Neural cell (in vitro differentiated cells): ENCODE measurements at regions not wholly inside any gene's neighbourhood (a gene's known extent, or its start where the extent isn't known, plus 50 kb on each side); places are given as distances from the start of the nearest gene placed in this dataset.

ENCODE experiments used
- H2AFZ ChIP-seq: fragments of 200-600, 300-800 bp; sonication (generic), shearing (Covaris generic); 2 replicates; pipeline ENCODE4 v1.6.0; 2014; ENCODE audit warnings: low read depth, mild to moderate bottlenecking, antibody characterized with exemption, low read length, moderate library complexity
- H3F3A ChIP-seq: fragments of 200-600 bp; shearing (Covaris generic); 2 replicates; pipeline ENCODE4 v1.6.1; 2016; ENCODE audit warnings: mild to moderate bottlenecking, moderate library complexity, mixed read lengths, antibody characterized with exemption, low read length; ENCODE audit not compliant: insufficient read depth, poor library complexity, severe bottlenecking
- H3K27ac ChIP-seq: fragments of 200-600, 300-800 bp; sonication (generic), shearing (Covaris generic); 2 replicates; pipeline ENCODE4 v1.5.1; 2014; ENCODE audit warnings: mild to moderate bottlenecking, low read length, moderate library complexity
- H3K27me3 ChIP-seq: fragments of 300-800, 200-600 bp; sonication (generic), shearing (Covaris generic); 2 replicates; pipeline ENCODE4 v1.6.0; 2014; ENCODE audit warnings: mild to moderate bottlenecking, low read depth, low read length, moderate library complexity; ENCODE audit not compliant: insufficient read depth
- H3K36me3 ChIP-seq: fragments of 300-800, 200-600 bp; sonication (generic), shearing (Covaris generic); 2 replicates; pipeline ENCODE4 v1.5.1; 2014; ENCODE audit warnings: mild to moderate bottlenecking, antibody characterized with exemption, low read length, moderate library complexity; ENCODE audit not compliant: insufficient read depth
- H3K4me2 ChIP-seq: fragments of 300-800, 200-600 bp; sonication (generic), shearing (Covaris generic); 2 replicates; pipeline ENCODE4 v1.6.0; 2014; ENCODE audit warnings: mild to moderate bottlenecking, low read length
- H3K4me3 ChIP-seq: fragments of 300-800, 200-600 bp; sonication (generic), shearing (Covaris generic); 2 replicates; pipeline ENCODE4 v1.5.1; 2014; ENCODE audit warnings: mild to moderate bottlenecking, low read length, moderate library complexity
- H3K79me2 ChIP-seq: fragments of 200-600 bp; shearing (Covaris generic); replicated peaks from 2 replicates; pipeline ENCODE4 v1.6.0; 2014; ENCODE audit warnings: mild to moderate bottlenecking, low read length, moderate library complexity; ENCODE audit not compliant: insufficient read depth
- H3K9ac ChIP-seq: fragments of 300-800, 200-600 bp; sonication (generic), shearing (Covaris generic); 2 replicates; pipeline ENCODE4 v1.6.1; 2016; ENCODE audit warnings: mild to moderate bottlenecking, low read length, mixed read lengths
- H3K9me2 ChIP-seq: fragments of 200-600 bp; shearing (Covaris generic); 2 replicates; pipeline ENCODE4 v1.6.1; 2016; ENCODE audit warnings: mild to moderate bottlenecking, low read length, mixed read lengths; ENCODE audit not compliant: insufficient read depth
- H3K9me3 ChIP-seq: fragments of 200-600, 300-800 bp; sonication (generic), shearing (Covaris generic); 2 replicates; pipeline ENCODE4 v1.6.1; 2016; ENCODE audit warnings: mild to moderate bottlenecking, mixed run types, low read length, moderate library complexity, mixed read lengths
- H4K20me1 ChIP-seq: fragments of 200-600 bp; shearing (Covaris generic); 2 replicates; pipeline ENCODE4 v1.6.1; 2016; ENCODE audit warnings: mild to moderate bottlenecking, mixed run types; ENCODE audit not compliant: insufficient read depth
- EP300 ChIP-seq: fragments of 450-650 bp; conservative IDR thresholded peaks from 2 replicates; pipeline ENCODE4 v1.6.1; 2014; ENCODE audit warnings: antibody characterized with exemption, mild to moderate bottlenecking, moderate library complexity; ENCODE audit not compliant: poor library complexity, severe bottlenecking
- EZH2 ChIP-seq: fragments of 200-600, 300-800 bp; shearing (Covaris generic), sonication (generic); IDR thresholded peaks from 2 replicates; pipeline ENCODE4 v1.6.1; 2014; ENCODE audit warnings: antibody characterized with exemption, low read length, borderline replicate concordance, mild to moderate bottlenecking; ENCODE audit not compliant: insufficient read depth, poor library complexity, severe bottlenecking
- MXI1 ChIP-seq: fragments of 450-650 bp; conservative IDR thresholded peaks from 2 replicates; pipeline ENCODE4 v1.6.1; 2014; ENCODE audit warnings: antibody characterized with exemption, mild to moderate bottlenecking; ENCODE audit not compliant: poor library complexity, severe bottlenecking
- POLR2AphosphoS5 ChIP-seq: IDR thresholded peaks from 2 replicates; pipeline ENCODE4 v1.6.1; 2012
- RAD21 ChIP-seq: fragments of 450-650 bp; conservative IDR thresholded peaks from 2 replicates; pipeline ENCODE4 v1.6.1; 2014; ENCODE audit warnings: antibody characterized with exemption, mild to moderate bottlenecking, moderate library complexity
- SMC3 ChIP-seq: fragments of 450-650 bp; conservative IDR thresholded peaks from 2 replicates; pipeline ENCODE4 v1.6.1; 2014; ENCODE audit warnings: antibody characterized with exemption, mild to moderate bottlenecking, moderate library complexity; ENCODE audit not compliant: poor library complexity
- TAF1 ChIP-seq: IDR thresholded peaks from 2 replicates; pipeline ENCODE4 v1.6.1; 2012; ENCODE audit warnings: low read depth
- TF ChIP-seq, protein P1 (sequence below): fragments of 450-650 bp; IDR thresholded peaks from 2 replicates; pipeline ENCODE4 v1.5.1; 2014; ENCODE audit warnings: antibody characterized with exemption, mild to moderate bottlenecking, moderate library complexity; ENCODE audit not compliant: poor library complexity, severe bottlenecking
- TF ChIP-seq, protein P2 (sequence below): IDR thresholded peaks from 2 replicates; pipeline ENCODE4 v1.6.1; 2012; ENCODE audit warnings: borderline replicate concordance

DNA sequence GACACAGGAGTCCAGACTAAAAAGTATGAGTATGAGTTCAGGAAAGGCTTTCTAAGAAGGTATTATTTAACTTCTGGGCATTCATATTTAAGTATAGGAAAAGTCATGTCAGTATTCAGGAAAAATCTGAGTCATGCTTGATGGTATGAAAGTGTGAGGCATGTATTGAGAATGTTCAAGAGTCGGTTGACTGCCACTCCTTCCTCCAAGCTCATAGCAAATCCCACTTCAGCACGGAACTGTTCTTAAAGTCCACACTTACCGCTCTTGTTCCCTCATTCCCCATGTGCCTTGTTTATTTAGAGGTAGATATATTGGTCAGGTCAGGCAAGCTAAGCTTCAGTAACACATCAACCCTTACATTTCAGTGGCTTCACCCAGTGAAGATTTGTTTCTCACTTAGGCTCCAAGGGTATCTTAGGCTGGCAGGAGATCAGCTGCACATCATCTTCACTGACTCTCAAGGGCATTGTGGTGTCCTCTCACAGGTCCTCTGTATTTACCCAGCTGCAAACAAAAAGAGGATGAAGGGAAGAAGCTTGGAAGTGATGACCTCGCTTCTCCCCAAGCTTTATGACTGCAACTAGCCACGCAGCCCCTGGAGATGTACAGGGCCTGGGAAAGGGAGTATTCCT lies 1189.2 kb downstream of the EFNB2 start:
- Histone ChIP-seq H3K27me3 (no peaks in the 10 kb centered on the region), H3K4me2 (no peak overlapping the region), H3K9ac (no peak overlapping the region), H3K9me3 (no peaks in the 10 kb centered on the region), H3K4me3 (no peak overlapping the region), H4K20me1 (no peaks in the 10 kb centered on the region), H3F3A (no peaks in the 10 kb centered on the region), H3K27ac (no peak overlapping the region), H3K79me2 (no peaks in the 10 kb centered on the region), H2AFZ (no peak overlapping the region), H3K36me3 (no peaks in the 10 kb centered on the region), H3K9me2 (no peaks in the 10 kb centered on the region)
- TF ChIP-seq, protein P1, sequence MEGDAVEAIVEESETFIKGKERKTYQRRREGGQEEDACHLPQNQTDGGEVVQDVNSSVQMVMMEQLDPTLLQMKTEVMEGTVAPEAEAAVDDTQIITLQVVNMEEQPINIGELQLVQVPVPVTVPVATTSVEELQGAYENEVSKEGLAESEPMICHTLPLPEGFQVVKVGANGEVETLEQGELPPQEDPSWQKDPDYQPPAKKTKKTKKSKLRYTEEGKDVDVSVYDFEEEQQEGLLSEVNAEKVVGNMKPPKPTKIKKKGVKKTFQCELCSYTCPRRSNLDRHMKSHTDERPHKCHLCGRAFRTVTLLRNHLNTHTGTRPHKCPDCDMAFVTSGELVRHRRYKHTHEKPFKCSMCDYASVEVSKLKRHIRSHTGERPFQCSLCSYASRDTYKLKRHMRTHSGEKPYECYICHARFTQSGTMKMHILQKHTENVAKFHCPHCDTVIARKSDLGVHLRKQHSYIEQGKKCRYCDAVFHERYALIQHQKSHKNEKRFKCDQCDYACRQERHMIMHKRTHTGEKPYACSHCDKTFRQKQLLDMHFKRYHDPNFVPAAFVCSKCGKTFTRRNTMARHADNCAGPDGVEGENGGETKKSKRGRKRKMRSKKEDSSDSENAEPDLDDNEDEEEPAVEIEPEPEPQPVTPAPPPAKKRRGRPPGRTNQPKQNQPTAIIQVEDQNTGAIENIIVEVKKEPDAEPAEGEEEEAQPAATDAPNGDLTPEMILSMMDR, result no peak
- TF ChIP-seq EP300 (no peak), POLR2AphosphoS5 (no peak), EZH2 (no peak), TAF1 (no peak), RAD21 (no peak), MXI1 (no peak), SMC3 (no peak)
- TF ChIP-seq, protein P2, sequence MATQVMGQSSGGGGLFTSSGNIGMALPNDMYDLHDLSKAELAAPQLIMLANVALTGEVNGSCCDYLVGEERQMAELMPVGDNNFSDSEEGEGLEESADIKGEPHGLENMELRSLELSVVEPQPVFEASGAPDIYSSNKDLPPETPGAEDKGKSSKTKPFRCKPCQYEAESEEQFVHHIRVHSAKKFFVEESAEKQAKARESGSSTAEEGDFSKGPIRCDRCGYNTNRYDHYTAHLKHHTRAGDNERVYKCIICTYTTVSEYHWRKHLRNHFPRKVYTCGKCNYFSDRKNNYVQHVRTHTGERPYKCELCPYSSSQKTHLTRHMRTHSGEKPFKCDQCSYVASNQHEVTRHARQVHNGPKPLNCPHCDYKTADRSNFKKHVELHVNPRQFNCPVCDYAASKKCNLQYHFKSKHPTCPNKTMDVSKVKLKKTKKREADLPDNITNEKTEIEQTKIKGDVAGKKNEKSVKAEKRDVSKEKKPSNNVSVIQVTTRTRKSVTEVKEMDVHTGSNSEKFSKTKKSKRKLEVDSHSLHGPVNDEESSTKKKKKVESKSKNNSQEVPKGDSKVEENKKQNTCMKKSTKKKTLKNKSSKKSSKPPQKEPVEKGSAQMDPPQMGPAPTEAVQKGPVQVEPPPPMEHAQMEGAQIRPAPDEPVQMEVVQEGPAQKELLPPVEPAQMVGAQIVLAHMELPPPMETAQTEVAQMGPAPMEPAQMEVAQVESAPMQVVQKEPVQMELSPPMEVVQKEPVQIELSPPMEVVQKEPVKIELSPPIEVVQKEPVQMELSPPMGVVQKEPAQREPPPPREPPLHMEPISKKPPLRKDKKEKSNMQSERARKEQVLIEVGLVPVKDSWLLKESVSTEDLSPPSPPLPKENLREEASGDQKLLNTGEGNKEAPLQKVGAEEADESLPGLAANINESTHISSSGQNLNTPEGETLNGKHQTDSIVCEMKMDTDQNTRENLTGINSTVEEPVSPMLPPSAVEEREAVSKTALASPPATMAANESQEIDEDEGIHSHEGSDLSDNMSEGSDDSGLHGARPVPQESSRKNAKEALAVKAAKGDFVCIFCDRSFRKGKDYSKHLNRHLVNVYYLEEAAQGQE, result no peak

DNA sequence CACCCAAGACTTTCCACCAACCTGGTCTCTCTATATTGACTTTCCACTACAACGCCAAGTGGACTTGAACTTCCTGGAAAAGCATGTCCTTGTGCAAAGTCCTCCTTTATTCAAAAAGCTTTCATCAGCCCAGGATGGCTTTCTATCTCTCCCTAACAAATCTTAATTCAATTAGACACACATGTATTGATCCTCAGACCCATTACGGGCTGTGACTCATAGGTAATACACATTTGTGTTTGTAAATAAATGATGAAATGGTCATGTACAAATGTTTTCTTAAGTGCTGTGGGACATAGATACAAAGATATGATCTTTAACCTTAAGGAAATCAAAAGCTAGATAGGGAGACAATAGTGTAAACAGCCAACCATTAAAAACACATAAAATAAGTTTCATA lies 1189.7 kb downstream of the EFNB2 start:
- Histone ChIP-seq H3K9ac (no peak overlapping the region), H3K4me2 (no peak overlapping the region), H3F3A (no peaks in the 10 kb centered on the region), H3K9me2 (no peaks in the 10 kb centered on the region), H3K4me3 (no peak overlapping the region), H3K27ac (no peak overlapping the region), H3K79me2 (no peaks in the 10 kb centered on the region), H3K9me3 (no peaks in the 10 kb centered on the region), H4K20me1 (no peaks in the 10 kb centered on the region), H2AFZ (no peak overlapping the region), H3K27me3 (no peaks in the 10 kb centered on the region), H3K36me3 (no peaks in the 10 kb centered on the region)
- TF ChIP-seq POLR2AphosphoS5, result no peak
- TF ChIP-seq, protein P1, result no peak
- no peak for TF ChIP-seq SMC3
- no peak for TF ChIP-seq EP300
- no peak for TF ChIP-seq MXI1
- no peak for TF ChIP-seq RAD21
- TF ChIP-seq TAF1, result no peak
- no peak for TF ChIP-seq EZH2
- TF ChIP-seq, protein P2, result no peak
